K562 (cell line): ENCODE measurements at regions not wholly inside any gene's neighbourhood (a gene's known extent, or its start where the extent isn't known, plus 50 kb on each side); places are given as distances from the start of the nearest gene placed in this dataset.

Experiments
- ATAC-seq: fragments of 200-7000 bp; cut with Tn5 transposase; 3 replicates; pipeline ENCODE4 v1.9.1; 2020; ENCODE audit warnings: moderate library complexity
- BruUV-seq: library from RNA; stranded (reverse); fragments of 400-500 nt; replicated peaks from 2 replicates; lab custom pipeline; 2021; lab: Mats Ljungman, UMichigan
- CTCF ChIA-PET: fragments of 300-600 bp; formaldehyde crosslinking; extraction: SDS; loops from one replicate; lab custom pipeline; 2021; ENCODE audit warnings: low intra/inter-chr PET ratio; lab: Yijun Ruan, JAX
- POLR2A ChIA-PET: fragments of 300-600, 350-650 bp; sonication (Branson Sonifier 250); formaldehyde crosslinking; extraction: SDS; loops from one replicate; lab custom pipeline; 2021; ENCODE audit warnings: antibody characterized with exemption, inconsistent platforms; lab: Yijun Ruan, JAX
- DNase-seq, 4 experiments: peaks; one replicate each; pipeline versions ENCODE4 v3.0.0 to v3.0.0-alpha.2; 2011 to 2018; ENCODE audit warnings: low spot score in 3 of 4, mixed read lengths in 3 of 4; ENCODE audit errors: extremely low read depth in 1 of 4
- FAIRE-seq: peaks from 2 replicates; lab custom pipeline; 2011; peaks lifted over from hg19 to GRCh38; lab: Jason Lieb, UNC
- H2AFZ ChIP-seq: 2 replicates; pipeline ENCODE4 v1.6.0; 2011; ENCODE audit warnings: low read depth, low read length, control low read depth, inconsistent platforms
- H3K27ac ChIP-seq: fragments of 200-600 bp; 3 replicates; pipeline ENCODE4 v1.8.0; 2011; ENCODE audit warnings: low read depth, mild to moderate bottlenecking, control low read depth, inconsistent platforms, low read length, moderate library complexity, mixed read lengths; ENCODE audit errors: extremely low read depth
- H3K27me3 ChIP-seq, 2 experiments: fragments of 300-600 bp in 1 of 2; 2 replicates in 1 of 2; 3 replicates in 1 of 2; pipeline versions ENCODE4 v1.6.0 to v1.8.0; 2011; ENCODE audit warnings: inconsistent platforms in 2 of 2, low read length in 2 of 2, mild to moderate bottlenecking in 1 of 2, mixed read lengths in 1 of 2, moderate library complexity in 1 of 2; ENCODE audit not compliant: control insufficient read depth in 2 of 2, insufficient read depth in 2 of 2
- H3K36me3 ChIP-seq: fragments of 300-600 bp; 3 replicates; pipeline ENCODE4 v1.8.0; 2011; ENCODE audit warnings: mild to moderate bottlenecking, low read length, inconsistent platforms; ENCODE audit not compliant: control insufficient read depth, insufficient read depth
- H3K4me1 ChIP-seq, 2 experiments: fragments of 200-600 bp in 1 of 2; replicated peaks in 1 of 2; 2 replicates in 1 of 2; 3 replicates in 1 of 2; pipeline versions ENCODE4 v1.5.1 to v1.8.0; 2011; ENCODE audit warnings: inconsistent platforms in 2 of 2, low read length in 2 of 2, mild to moderate bottlenecking in 1 of 2, mixed read lengths in 1 of 2, moderate library complexity in 1 of 2; ENCODE audit not compliant: control insufficient read depth in 2 of 2, insufficient read depth in 2 of 2
- H3K4me2 ChIP-seq: 2 replicates; pipeline ENCODE4 v1.6.1; 2011; ENCODE audit warnings: low read length, control low read depth, inconsistent platforms, mixed read lengths; ENCODE audit not compliant: insufficient read depth
- H3K4me3 ChIP-seq: fragments of 200-600 bp; sonication (generic), shearing (Covaris generic); 2 replicates; pipeline ENCODE4 v1.5.1; 2016; ENCODE audit warnings: control low read depth, inconsistent platforms
- H3K79me2 ChIP-seq: fragments of 200-600 bp; 3 replicates; pipeline ENCODE4 v1.8.0; 2011; ENCODE audit warnings: low read length, inconsistent platforms; ENCODE audit not compliant: control insufficient read depth, insufficient read depth
- H3K9ac ChIP-seq, 2 experiments: 2 replicates each; pipeline versions ENCODE4 v1.6.0 to v1.6.1; 2011; ENCODE audit warnings: low read depth in 2 of 2, low read length in 2 of 2, control low read depth in 1 of 2, inconsistent platforms in 1 of 2, mild to moderate bottlenecking in 1 of 2, mixed read lengths in 1 of 2; ENCODE audit not compliant: insufficient read depth in 1 of 2
- H3K9me1 ChIP-seq: one replicate; pipeline ENCODE4 v1.6.0; 2011; ENCODE audit warnings: inconsistent platforms, mild to moderate bottlenecking, low read length, moderate library complexity; ENCODE audit not compliant: control insufficient read depth, insufficient read depth
- H3K9me3 ChIP-seq: replicated peaks from 2 replicates; pipeline ENCODE4 v1.5.1; 2011; ENCODE audit warnings: low read depth, low read length, inconsistent platforms; ENCODE audit not compliant: control insufficient read depth, insufficient read depth
- H4K20me1 ChIP-seq: replicated peaks from 2 replicates; pipeline ENCODE4 v1.6.1; 2011; ENCODE audit warnings: low read length, inconsistent platforms, mixed read lengths; ENCODE audit not compliant: control insufficient read depth, insufficient read depth
- CHCHD3 ChIP-seq: fragments of 250-450 bp; sonication (Bioruptor Pico); IDR thresholded peaks from 2 replicates; pipeline ENCODE4 v2.1.2; 2022; ENCODE audit warnings: mild to moderate bottlenecking
- KAT7 ChIP-seq: sonication (generic); formaldehyde crosslinking; IDR thresholded peaks from 2 replicates; pipeline ENCODE4 v1.8.0; 2022; ENCODE audit warnings: missing genetic modification reagents, mild to moderate bottlenecking, borderline replicate concordance
- NCOA2 ChIP-seq, 2 experiments: fragments of 450-650 bp; IDR thresholded peaks; 2 replicates each; pipeline ENCODE4 v1.6.1; 2018; ENCODE audit warnings: mild to moderate bottlenecking in 2 of 2, moderate library complexity in 1 of 2; ENCODE audit not compliant: partially characterized antibody in 2 of 2
- RBM14 ChIP-seq: fragments of 200-400 bp; formaldehyde crosslinking; IDR thresholded peaks from 2 replicates; pipeline ENCODE4 v1.6.1; 2018; ENCODE audit warnings: low read depth, mild to moderate bottlenecking, low read length, moderate library complexity, borderline replicate concordance; ENCODE audit not compliant: insufficient read depth
- RFX1 ChIP-seq: fragments of 450-650 bp; IDR thresholded peaks from 2 replicates; pipeline ENCODE4 v1.6.1; 2016; ENCODE audit warnings: mild to moderate bottlenecking, moderate library complexity
- WGBS: fragments of 100-300 bp; shearing (Covaris generic); methylation state at CpG from one replicate; pipeline ENCODE4 v1.1.6; 2016; ENCODE audit warnings: low coverage, mixed read lengths; ENCODE audit not compliant: insufficient coverage; ENCODE audit errors: missing lambda C conversion rate; 5-methylcytosine and 5-hydroxymethylcytosine counted together
- in situ Hi-C: fragments of 300-500 bp; cut with MboI; formaldehyde crosslinking; loops from 4 replicates; pipeline ENCODE4 v1.15.0; 2018; ENCODE audit warnings: inconsistent platforms, mixed read lengths
- intact Hi-C: fragments of 100-400 bp; cut with micrococcal nuclease; formaldehyde crosslinking; loops from 2 replicates; pipeline ENCODE4 v1.14.2; 2022
- TF ChIP-seq, protein P1 (sequence below): sonication (generic); formaldehyde crosslinking; IDR thresholded peaks from 2 replicates; pipeline ENCODE4 v1.8.0; 2022; ENCODE audit warnings: mild to moderate bottlenecking, missing genetic modification reagents

DNA sequence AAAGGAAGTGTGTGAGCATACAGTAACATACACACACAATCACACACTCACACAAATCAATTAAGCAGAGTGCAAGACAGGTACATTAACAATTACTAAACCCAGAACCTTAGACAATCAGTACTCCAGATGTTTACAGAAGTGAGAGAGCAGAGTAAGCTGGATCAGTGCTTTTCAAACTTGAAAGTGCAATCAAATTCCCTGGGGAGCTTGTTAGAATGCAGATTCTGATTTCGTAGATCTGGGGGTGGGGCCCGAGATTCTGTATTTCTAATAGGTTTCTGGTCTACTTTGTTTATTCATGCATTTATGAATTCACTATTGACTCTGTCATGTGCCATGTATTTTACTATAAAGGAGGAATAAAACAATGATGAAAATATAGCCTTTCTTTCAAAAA lies 179.6 kb upstream of the PHYHIPL start:
- Histone ChIP-seq H3K27me3 (no peaks in the 10 kb centered on the region), H2AFZ (no peak overlapping the region), H3K9ac (no peak overlapping the region), H3K79me2 (no peaks in the 10 kb centered on the region), H3K9me1 (no peaks in the 10 kb centered on the region), H4K20me1 (no peaks in the 10 kb centered on the region), H3K4me1 (no peaks in the 10 kb centered on the region), H3K4me2 (no peak overlapping the region), H3K27ac (no peak overlapping the region), H3K4me3 (no peak overlapping the region), H3K9me3 (no peaks in the 10 kb centered on the region; the same call in 1 of the 2 replicates), H3K36me3 (no peaks in the 10 kb centered on the region)
- ChIA-PET CTCF (no interaction called here), POLR2A (no interaction called here)
- intact Hi-C loops (no loop called here), in situ Hi-C loops (no loop called here)
- TF ChIP-seq CHCHD3, result no peak
- no peak for TF ChIP-seq NCOA2 (IDR thresholded peaks at IDR 0.05; ENCODE audit: partially characterized antibody in 2 of 2)
- TF ChIP-seq, protein P1, sequence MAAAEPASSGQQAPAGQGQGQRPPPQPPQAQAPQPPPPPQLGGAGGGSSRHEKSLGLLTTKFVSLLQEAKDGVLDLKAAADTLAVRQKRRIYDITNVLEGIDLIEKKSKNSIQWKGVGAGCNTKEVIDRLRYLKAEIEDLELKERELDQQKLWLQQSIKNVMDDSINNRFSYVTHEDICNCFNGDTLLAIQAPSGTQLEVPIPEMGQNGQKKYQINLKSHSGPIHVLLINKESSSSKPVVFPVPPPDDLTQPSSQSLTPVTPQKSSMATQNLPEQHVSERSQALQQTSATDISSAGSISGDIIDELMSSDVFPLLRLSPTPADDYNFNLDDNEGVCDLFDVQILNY (CRISPR knock-in tag), result no peak
- TF ChIP-seq RFX1, result no peak
- TF ChIP-seq KAT7 (CRISPR knock-in tag), result no peak
- TF ChIP-seq RBM14, result no peak
- ATAC-seq (no peak), DNase-seq (no peak), FAIRE-seq (no peak)
- no TSS peak for BruUV-seq
- WGBS, result 0% methylated on average over 2 of the region's 2 CpGs
